ENCODE measurements at regions not wholly inside any gene's neighbourhood (a gene's known extent, or its start where the extent isn't known, plus 50 kb on each side); places are given as distances from the start of the nearest gene placed in this dataset.

DNA sequence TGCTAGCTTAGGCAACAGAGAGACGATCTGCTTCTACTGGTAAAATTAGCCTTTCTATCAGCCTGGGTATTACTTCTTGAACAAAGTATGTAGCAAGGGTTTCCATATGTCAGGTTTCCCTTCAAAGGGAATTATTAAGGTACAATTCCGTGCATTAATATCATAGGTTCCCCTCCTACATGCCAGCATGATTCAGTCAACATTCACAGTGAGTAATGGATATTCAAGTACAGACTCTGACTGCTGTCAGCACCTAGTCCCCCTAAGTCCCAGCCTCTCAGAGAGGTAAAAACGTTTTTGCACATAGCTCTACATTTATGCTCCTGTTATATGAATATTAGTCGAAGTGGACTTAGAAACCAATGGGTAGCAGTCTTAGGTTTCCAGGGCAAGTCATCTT is 322.4 kb upstream of the CCNG1 start:
- TF ChIP-seq, protein P1, sequence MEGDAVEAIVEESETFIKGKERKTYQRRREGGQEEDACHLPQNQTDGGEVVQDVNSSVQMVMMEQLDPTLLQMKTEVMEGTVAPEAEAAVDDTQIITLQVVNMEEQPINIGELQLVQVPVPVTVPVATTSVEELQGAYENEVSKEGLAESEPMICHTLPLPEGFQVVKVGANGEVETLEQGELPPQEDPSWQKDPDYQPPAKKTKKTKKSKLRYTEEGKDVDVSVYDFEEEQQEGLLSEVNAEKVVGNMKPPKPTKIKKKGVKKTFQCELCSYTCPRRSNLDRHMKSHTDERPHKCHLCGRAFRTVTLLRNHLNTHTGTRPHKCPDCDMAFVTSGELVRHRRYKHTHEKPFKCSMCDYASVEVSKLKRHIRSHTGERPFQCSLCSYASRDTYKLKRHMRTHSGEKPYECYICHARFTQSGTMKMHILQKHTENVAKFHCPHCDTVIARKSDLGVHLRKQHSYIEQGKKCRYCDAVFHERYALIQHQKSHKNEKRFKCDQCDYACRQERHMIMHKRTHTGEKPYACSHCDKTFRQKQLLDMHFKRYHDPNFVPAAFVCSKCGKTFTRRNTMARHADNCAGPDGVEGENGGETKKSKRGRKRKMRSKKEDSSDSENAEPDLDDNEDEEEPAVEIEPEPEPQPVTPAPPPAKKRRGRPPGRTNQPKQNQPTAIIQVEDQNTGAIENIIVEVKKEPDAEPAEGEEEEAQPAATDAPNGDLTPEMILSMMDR (IDR thresholded peaks at IDR 0.05) = no peak
- TF ChIP-seq EZH2 (IDR thresholded peaks at IDR 0.05; ENCODE audit: borderline replicate concordance, insufficient read depth, low read depth, low read length, poor library complexity, severe bottlenecking) = no peak

Data from B cell (primary cell).